Left ventricle myocardium superior (tissue), 1 donor: ENCODE measurements at regions not wholly inside any gene's neighbourhood (a gene's known extent, or its start where the extent isn't known, plus 50 kb on each side); places are given as distances from the start of the nearest gene placed in this dataset.
"Not testable (repeated sequence)": the region's sequence is repeated elsewhere in the genome, so short reads cannot be mapped to it uniquely, and the experiment has no call there.

Experiments used
- ATAC-seq: fragments of 200-7000 bp; cut with Tn5 transposase; one replicate; pipeline ENCODE4 v1.9.1; 2020; ENCODE audit warnings: mild to moderate bottlenecking, moderate library complexity
- DNase-seq: peaks from one replicate; pipeline ENCODE4 v3.0.0-alpha.2; 2020
- intact Hi-C: fragments of 100-400 bp; cut with micrococcal nuclease; formaldehyde crosslinking; loops from one replicate; pipeline ENCODE4 v1.11.0; 2022
- donor health status: DM: no; HTN: yes; CAD: no; lungs with severe emphysema.

DNA sequence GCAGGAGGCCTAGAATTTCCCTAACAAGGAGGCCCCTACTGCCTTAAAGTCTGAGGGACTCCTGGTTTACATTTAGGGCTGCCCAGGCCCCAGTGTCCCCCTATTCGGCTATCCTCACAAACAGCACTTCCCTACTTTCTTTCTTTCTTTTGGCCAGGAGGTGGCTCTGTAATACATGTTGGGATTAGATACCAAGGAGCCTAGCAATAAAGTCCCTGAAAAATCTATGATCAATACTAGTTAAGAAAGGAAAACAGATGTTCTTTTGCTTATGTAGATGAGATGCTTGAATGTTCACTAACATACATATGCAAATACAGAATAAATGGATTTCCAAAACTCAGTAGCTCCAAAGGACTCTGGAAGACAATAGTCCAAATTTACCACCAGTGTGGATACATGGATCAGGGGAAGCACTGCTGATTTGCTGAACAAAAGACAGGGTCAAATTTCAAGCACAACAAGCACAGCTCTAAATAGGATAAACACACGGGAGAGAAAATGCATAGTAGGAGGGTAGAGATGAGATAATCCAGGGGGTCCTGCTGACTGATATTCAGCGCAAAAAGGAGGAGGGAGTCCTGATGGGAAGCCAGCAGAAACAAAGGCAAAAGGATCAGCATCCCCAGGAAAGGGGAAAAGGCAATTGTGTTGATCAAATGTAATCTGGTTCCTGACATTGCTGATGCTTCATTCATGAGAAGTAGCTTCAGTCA, 240.0 kb downstream of the NUF2 start:
- DNase-seq (no peak), ATAC-seq (no peak)
- intact Hi-C loops: no loop called here

DNA sequence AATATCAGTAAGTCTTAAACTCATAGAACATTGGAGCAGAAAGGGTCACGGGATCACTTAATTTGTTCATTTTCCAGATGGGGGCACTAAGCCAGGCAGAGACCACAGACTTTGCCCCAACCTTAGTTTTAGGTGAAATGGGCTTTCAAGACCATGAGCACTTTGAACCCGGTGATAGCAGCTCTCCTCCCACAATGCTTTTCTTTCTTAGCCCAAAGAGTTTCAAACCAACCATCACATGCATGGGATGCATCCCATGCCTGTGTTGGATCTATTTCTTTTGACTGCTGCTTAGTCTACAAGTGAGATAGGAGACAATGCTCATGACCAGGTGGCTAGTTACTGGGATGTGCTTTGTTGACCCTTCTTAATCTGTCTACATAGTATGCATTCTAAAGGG, 240.6 kb downstream of the NUF2 start:
- no peak for ATAC-seq
- intact Hi-C loops: no loop called here

DNA sequence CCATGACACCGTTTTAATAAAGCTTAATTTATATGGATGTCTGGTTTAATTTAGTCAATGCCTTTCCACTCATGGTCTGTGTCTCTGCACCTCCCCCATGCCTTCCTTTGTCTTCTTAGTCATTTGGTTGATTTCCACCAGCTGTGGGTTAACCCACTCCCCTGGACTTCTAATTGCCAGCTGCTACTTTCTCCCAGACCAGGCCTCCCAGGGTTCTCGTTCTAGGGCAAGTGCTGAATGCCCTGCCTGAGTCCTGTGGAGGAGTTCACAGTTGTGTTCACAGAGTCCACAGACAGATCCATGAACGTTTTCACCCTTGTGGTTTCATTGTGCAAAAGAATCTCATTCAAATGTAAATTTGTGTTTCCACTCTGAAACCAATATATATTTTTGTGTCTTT, 243.4 kb downstream of the NUF2 start:
- ATAC-seq: no peak
- DNase-seq: no peak
- intact Hi-C loops: no loop called here

More for the DNA sequence above, 240.6 kb downstream of the NUF2 start:
- no peak for DNase-seq

GRCh38 chr1:163570071-163570470, 248.3 kb downstream of the NUF2 start:
- intact Hi-C loops: no loop called here
- no peak for DNase-seq
- ATAC-seq: no peak

- intact Hi-C loops: no loop called here
- ATAC-seq (no peak), DNase-seq (no peak)
These were observed 250.2 kb downstream of the NUF2 start for GRCh38 chr1:163571950-163572349.

GRCh38 chr1:163574119-163574518, 252.4 kb downstream of the NUF2 start:
- intact Hi-C loops: no loop called here
- no peak for ATAC-seq
- DNase-seq: no peak

DNA sequence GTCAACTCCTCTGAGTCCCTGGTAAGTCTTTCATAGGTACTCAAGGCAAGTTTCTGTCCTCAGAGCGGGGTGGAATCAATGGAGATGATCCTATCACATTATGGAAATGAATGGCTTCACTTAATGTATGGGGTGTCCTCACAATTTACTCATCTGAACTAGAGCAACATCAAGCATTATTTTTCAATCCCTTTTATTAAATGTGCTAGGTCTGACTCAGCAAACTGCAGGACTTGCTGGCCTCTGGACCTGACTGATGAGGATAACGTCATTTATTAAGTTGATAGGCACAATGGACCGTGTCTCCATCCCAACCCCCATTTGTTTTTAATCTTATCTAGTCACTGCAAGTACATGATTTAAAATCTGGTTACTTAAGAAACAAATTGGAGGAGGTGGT, 259.2 kb downstream of the NUF2 start:
- DNase-seq: no peak
- ATAC-seq: no peak
- intact Hi-C loops: no loop called here

- intact Hi-C loops: no loop called here
- ATAC-seq (no peak), DNase-seq (no peak)
These were observed 262.0 kb downstream of the NUF2 start for GRCh38 chr1:163583661-163584181.

DNA sequence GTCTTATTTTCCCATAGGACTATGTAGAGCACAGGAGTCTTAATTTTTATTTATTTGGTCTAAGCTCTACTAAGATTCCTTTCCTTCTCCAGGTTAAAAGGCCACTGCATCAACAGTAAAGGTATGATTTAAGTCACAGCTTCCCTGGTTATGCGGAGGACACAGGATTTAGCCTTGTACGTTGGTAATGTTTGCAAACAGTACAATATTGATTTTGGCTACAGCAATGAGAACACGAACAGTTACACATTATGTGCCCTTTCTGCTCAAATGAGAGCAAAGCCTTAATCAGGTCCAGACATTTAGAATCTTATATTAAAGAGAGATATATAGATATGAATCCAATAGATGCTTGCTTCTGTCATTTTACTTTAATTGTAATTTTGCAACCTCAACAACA, 264.0 kb downstream of the NUF2 start:
- intact Hi-C loops: no loop called here
- DNase-seq (no peak), ATAC-seq (no peak)

DNA sequence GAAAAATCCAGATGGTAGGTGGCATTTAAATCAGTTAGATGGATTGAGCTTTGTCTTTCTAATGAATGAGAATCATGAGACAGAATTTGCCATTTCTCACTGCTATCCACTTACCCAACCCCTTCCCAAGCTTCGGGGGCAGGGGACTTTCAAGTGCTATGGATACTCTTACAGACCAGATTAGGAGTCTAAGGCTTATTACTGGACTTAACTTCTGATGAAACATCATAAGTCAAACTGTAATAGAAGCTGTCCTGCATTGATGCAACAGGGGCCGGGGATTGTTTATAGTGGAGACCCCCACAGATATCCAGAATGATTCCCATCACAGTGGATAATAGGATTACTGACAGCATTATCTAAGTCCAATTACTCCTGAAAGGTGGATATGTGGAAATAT, 267.0 kb downstream of the NUF2 start:
- intact Hi-C loops: no loop called here
- DNase-seq (no peak), ATAC-seq (no peak)

GRCh38 chr1:163589735-163590134, 268.0 kb downstream of the NUF2 start:
- intact Hi-C loops: no loop called here
- no peak for DNase-seq
- ATAC-seq: no peak

- DNase-seq, ATAC-seq, intact Hi-C loops: not testable (repeated sequence)
These were observed 269.4 kb downstream of the NUF2 start for GRCh38 chr1:163591131-163591530.

DNA sequence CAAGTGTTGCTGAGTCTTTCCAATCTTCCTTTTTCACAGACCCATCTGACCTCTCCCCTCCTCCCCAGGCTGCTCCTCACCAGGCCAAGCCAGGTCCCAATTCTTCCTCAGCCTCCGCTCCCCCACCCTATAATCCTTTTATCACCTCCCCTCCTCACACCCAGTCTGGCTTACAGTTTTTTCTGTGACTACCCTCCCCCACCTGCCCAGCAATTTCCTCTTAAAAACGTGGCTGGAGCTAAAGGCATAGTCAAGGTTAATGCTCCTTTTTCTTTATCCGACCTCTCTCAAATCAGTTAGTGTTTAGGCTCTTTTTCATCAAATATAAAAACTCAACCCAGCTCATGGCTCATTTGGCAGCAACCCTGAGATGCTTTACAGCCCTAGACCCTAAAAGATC, 270.9 kb downstream of the NUF2 start:
- ATAC-seq, DNase-seq, intact Hi-C loops: not testable (repeated sequence)

GRCh38 chr1:163596106-163596505, 274.4 kb downstream of the NUF2 start:
- ATAC-seq, intact Hi-C loops, DNase-seq: not testable (repeated sequence)

- no peak for ATAC-seq
- intact Hi-C loops: no loop called here
These were observed 274.9 kb downstream of the NUF2 start for GRCh38 chr1:163596541-163597258.

DNA sequence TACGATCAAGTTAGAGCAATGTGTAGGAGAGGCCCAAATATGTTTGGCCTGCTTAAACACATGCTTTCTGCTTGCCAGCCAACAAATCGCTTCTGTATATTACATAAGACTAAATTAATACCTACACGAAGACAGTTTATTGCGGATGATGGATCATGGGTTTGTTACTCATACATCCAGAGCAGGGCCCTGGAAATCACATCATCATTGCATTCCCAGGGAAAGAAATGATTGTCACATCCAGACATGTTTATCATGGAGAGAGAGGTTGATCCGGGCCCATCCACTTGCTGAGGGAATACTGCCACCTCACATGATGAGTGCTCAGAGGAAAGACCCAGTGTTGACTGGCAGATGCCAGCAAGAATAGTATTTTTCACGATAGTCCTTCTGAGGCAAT, 282.6 kb downstream of the NUF2 start:
- ATAC-seq (no peak), DNase-seq (no peak)
- intact Hi-C loops: no loop called here

More at GRCh38 chr1:163596541-163597258, 274.9 kb downstream of the NUF2 start:
- no peak for DNase-seq

GRCh38 chr1:163604896-163605295, 283.1 kb downstream of the NUF2 start:
- intact Hi-C loops: no loop called here
- ATAC-seq (no peak), DNase-seq (no peak)

GRCh38 chr1:163608979-163609378, 287.2 kb downstream of the NUF2 start:
- ATAC-seq (no peak), DNase-seq (no peak)
- intact Hi-C loops: no loop called here

- intact Hi-C loops: no loop called here
- no peak for ATAC-seq
- no peak for DNase-seq
These were observed 288.1 kb downstream of the NUF2 start for GRCh38 chr1:163609858-163610257.

- intact Hi-C loops: no loop called here
- no peak for ATAC-seq
- no peak for DNase-seq
These were observed 288.7 kb downstream of the NUF2 start for GRCh38 chr1:163610486-163610885.

DNA sequence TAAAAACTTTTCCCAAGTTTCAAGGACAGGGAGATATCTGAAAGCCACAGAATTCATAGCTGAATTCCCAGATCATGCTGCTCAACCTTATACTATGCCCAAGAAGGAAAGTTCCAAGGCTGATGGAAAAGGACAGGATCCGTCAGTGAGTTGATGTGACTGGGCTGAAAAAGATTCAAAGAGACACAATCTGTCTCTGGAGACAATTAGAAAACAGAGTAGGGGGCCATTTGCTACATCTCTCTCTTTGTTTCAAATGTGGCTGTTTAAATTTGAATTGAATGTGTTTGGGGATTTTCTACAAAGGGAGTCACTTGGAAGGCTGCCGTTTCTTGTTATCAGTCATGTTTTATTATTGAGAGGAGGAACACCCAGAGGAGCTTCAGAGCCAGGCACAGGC, 292.6 kb downstream of the NUF2 start:
- no peak for ATAC-seq
- intact Hi-C loops: no loop called here
- DNase-seq: no peak
